HG02610 (cell line): ENCODE measurements at regions not wholly inside any gene's neighbourhood (a gene's known extent, or its start where the extent isn't known, plus 50 kb on each side); places are given as distances from the start of the nearest gene placed in this dataset.
"Not testable (repeated sequence)": the region's sequence is repeated elsewhere in the genome, so short reads cannot be mapped to it uniquely, and the experiment has no call there.

Experiments
- ATAC-seq: cut with Tn5 transposase; IDR thresholded peaks from one replicate; pipeline ENCODE4 v1.9.1; 2021; ENCODE audit warnings: mild to moderate bottlenecking, moderate library complexity; ENCODE audit not compliant: unreplicated experiment

DNA sequence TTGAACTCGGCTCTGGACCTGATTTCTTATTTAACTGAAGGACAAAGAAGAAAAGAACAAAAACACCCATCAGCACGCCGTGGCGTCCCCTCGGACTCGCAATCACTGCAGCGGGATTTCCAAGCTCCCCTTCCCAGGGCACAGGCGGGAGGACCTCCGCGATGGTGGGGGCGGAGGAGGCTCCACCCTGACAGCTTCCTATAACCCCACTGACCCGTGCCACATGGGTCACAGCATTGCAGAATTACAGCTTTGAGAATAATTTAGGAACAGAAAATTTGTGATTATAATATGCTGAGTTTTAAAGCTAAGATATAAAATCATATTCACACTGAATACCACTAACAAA lies 129.7 kb upstream of the SEC61G start:
- ATAC-seq = no peak

DNA sequence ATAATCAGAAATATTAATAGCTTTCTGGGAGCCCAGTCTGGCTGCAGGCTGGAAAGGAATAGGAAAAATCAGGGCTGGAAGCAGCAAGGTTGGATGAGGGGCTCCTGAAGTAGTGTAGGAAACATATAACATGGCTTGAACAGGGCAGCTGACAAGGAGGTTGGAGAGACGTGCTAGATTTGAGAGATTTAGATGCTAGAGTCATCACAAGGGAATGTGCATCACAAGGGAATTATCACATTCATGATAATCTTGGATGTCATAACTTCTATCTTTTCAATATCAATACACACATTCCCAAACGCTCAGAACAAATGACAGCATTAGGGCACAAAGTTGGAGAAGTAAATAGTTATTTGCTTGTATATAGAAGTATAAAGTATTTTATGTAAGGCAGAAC lies 120.9 kb upstream of the EGFR start:
- no peak for ATAC-seq

DNA sequence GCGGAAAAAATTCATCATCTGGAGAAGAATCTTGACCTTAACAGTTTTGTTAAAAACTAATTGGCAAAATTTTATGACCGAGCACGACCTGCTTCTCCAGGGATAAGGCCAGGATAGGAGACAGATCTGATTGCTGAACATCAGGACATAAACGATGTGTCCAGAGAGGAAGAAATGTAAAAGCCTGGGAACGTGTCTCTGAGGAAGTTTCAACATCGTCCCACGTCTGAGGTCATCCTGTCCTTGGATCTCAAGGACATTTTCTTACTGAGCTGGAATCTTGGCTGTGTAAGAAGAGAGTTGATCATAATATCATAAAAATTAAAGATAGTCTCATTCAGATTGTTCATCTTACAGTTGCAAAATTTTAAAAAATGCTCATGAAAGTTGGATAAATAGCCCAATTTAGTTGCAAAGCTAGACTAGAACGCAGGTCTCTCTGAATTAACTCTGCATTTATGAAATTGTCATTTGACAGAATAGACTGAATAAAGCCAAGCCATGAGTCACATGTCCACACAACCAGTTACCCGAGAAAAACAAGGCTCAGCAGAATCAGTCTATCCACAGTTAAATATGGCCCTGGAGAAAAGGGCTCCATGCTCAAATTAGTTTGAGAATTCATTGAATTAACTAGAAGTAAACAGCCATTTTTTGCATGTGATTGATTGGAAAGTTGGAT lies 120.0 kb upstream of the EGFR start:
- ATAC-seq = no peak

GRCh38 chr7:54901840-54902239 lies 117.0 kb upstream of the EGFR start:
- ATAC-seq = no peak

GRCh38 chr7:54904130-54904529 lies 114.7 kb upstream of the EGFR start:
- ATAC-seq = no peak

- ATAC-seq = no peak
Observed at GRCh38 chr7:54904986-54905385, 113.8 kb upstream of the EGFR start.

- ATAC-seq = no peak
Observed at GRCh38 chr7:54906963-54907362, 111.9 kb upstream of the EGFR start.

- no peak for ATAC-seq
Observed at GRCh38 chr7:54907981-54908380, 110.8 kb upstream of the EGFR start.

GRCh38 chr7:54908760-54909438 lies 109.9 kb upstream of the EGFR start:
- no peak for ATAC-seq

- ATAC-seq = no peak
Observed at GRCh38 chr7:54915870-54916598, 102.8 kb upstream of the EGFR start.

DNA sequence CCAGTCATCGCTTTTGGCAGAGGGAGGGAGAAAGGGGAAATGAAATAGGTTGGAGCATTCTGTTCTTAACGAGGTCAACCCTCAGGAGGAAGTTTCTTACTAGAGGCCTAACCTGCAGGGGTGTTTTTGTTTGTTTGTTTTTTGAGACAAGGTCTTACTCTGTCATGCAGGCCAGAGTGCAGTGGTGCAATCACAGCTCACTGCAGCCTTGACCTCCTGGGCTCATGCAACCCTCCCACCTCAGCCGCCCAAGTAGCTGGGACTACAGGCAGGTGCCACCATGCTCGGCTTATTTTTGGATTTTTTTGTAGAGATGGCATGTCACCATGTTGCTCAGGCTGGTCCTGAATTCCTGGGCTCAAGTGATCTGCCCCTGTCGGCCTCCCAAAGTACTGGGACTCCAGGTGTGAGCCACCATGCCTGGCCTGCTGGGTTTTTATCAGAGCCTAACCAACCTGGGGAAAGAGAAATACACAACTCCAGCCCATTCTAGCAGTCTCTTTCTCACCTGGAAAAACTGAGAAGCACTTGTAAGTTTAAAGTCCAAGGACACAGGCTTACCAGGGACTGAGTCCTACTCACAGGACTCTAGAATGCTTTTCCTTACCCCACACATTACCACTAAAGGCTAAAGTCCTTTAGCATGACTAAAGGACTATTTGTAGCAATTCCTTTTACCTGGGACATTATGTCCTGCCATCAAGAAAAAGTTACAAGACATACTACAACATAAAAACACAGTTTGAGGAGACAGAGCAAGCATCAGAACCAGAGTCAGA lies 101.0 kb upstream of the EGFR start:
- no peak for ATAC-seq

DNA sequence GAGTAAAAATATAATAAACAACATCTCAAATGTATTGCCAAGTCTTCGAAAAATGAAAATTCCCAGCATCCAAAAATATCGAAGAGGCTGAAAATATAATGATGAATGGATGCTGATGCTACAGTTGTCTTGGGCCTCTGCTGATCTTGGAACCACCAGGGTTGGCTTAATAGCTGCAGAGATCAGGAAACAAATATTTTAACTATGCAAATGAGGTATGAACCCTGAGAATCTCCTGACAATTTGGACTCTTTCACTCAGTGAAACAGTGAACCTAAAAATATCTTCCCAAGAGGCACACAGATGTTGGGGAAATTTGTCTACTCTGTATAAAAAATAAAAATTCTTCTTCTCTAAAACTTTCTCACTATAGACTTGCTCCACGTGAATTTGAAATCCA lies 97.7 kb upstream of the EGFR start:
- no peak for ATAC-seq

GRCh38 chr7:54931532-54931931 lies 87.3 kb upstream of the EGFR start:
- no peak for ATAC-seq

DNA sequence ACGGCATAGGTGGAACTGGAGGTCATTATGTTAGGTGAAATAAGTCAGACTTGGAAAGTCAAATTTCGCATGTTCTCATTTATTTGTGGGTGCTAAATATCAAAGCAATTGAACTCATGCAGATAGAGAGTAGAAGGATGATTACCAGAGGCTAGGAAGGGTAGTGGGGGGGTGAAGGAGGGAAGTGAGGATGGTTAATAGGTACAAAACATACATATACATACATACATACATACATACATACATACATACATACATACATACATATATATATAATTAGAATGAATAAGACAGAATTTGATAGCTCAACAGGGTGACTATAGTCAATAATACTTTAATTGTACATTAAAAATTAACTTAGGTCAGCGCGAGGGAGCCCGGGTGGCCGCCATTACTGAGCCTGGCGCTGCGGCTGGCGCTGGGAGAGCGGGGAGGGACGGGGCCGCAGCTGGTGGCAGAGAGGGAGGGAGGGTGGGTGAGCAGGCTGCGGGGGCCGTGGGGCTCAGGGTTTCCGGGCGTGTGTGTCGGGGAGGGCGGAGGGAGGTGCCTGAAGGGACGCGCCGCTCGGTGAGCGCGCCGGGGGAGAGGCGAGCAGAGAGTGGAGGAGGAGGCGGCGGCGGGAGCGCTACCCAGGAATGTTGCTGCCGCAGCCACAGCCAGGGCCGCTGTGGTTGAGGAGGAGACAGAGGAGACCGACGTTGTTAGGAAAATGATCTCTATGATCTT lies 85.8 kb upstream of the EGFR start:
- no peak for ATAC-seq

DNA sequence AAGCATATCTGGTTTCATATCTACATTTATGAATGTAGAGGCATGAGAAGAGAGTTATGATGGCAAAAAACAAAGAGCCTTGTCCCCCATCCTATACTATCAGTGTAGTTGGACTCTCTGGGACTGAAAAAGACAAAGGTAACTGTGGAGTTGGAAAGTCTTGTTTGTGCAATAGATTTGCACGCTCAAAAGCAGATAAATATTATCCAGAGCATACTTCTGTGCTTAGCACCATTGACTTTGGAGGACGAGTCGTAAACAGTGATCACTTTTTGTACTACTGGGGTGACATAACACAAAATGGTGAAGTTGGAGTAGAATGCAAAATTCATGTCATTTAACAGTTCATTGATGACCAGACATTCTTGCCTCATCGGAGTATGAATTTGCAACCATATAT lies 85.2 kb upstream of the EGFR start:
- ATAC-seq = no peak

DNA sequence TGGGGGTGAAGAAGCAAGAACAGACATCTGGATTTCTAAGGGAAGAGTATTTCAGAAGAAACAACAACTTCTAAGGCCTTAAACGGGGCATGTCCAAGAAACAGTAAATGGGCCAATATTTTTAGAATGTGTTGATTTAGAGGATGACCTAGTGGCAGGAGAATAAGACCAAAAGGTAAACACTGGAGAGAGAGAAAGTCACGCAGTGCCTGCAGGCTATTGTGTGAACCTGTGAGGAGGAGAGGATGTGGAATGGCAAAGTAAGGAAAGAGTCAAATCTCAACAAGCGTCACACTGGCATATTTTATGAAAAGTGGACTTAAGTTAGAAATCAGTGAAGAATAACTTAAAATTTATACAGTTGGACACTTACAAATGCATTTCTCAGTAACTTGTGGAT lies 78.1 kb upstream of the EGFR start:
- no peak for ATAC-seq

DNA sequence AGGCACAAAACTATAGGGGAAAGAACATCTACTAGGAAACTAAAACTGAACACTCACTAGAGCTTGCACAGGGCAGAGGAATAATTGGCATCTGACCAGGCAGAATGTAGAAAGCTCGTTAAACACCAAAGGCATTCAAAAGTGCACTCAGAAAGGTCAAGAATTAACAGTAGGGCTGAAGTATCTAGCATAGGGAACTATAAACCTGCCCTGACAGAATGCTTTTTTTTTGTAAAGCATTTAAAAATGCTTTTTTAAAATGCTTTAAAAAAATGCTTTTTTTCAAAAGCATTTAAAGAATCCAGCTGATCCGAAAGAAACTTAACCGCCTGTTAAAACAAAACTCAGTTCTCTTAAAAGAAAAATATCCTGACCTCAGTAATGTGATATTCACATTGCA lies 74.6 kb upstream of the EGFR start:
- ATAC-seq = no peak

GRCh38 chr7:54946271-54946670 lies 72.5 kb upstream of the EGFR start:
- no peak for ATAC-seq

DNA sequence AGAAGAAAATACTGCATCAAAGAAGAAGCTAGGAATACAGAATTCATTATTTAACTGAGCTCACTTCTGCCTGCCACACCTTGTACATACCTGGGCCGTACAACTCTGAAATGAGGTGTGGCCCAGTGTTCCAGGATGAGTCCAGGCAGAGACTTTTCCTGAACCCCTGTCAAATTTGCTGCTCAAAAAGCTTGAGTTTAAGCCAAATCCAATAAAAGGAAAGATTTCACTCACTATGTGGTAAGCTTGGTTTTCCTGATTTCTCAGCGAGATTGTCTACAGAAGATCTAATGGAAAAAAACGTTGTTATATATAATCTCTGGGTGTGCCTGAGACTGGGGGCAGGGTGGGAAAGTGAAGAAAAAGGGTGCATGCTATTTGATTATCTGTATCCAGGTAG lies 72.1 kb upstream of the EGFR start:
- no peak for ATAC-seq

GRCh38 chr7:54947266-54947665 lies 71.6 kb upstream of the EGFR start:
- no peak for ATAC-seq

GRCh38 chr7:54949514-54949913 lies 69.3 kb upstream of the EGFR start:
- not testable (repeated sequence) for ATAC-seq
